HepG2 (cell line): ENCODE measurements at regions not wholly inside any gene's neighbourhood (a gene's known extent, or its start where the extent isn't known, plus 50 kb on each side); places are given as distances from the start of the nearest gene placed in this dataset.

Experiments
- ATAC-seq: fragments of 200-7000 bp; cut with Tn5 transposase; 3 replicates; pipeline ENCODE4 v1.9.1; 2020; ENCODE audit warnings: mild to moderate bottlenecking, moderate library complexity
- BruUV-seq: library from RNA; stranded (reverse); fragments of 400-500 nt; replicated peaks from 2 replicates; lab custom pipeline; 2021; lab: Mats Ljungman, UMichigan
- CTCF ChIA-PET: fragments of 300-600 bp; formaldehyde crosslinking; extraction: SDS; loops from one replicate; lab custom pipeline; 2021; ENCODE audit warnings: low total read pairs, inconsistent platforms, low intra/inter-chr PET ratio; lab: Yijun Ruan, JAX
- POLR2A ChIA-PET: fragments of 350-600 bp; sonication (Branson Sonifier 250); formaldehyde crosslinking; loops from one replicate; lab custom pipeline; 2020; ENCODE audit warnings: antibody characterized with exemption, inconsistent platforms; lab: Yijun Ruan, JAX
- DNase-seq: peaks from one replicate; pipeline ENCODE4 v3.0.0-alpha.2; 2015; ENCODE audit warnings: low spot score
- FAIRE-seq: peaks from 3 replicates; lab custom pipeline; 2011; peaks lifted over from hg19 to GRCh38; lab: Jason Lieb, UNC
- H2AFZ ChIP-seq: one replicate; pipeline ENCODE4 v1.6.1; 2011; ENCODE audit warnings: low read length, inconsistent platforms
- H3K27ac ChIP-seq: fragments of 300-600 bp; 3 replicates; pipeline ENCODE4 v1.8.0; 2011; ENCODE audit warnings: mixed run types, mild to moderate bottlenecking, mixed read lengths, low read length, inconsistent platforms; ENCODE audit not compliant: insufficient read depth; ENCODE audit errors: extremely low read length
- H3K27me3 ChIP-seq, 2 experiments: fragments of 200-600 bp in 1 of 2; 2 replicates in 1 of 2; 3 replicates in 1 of 2; pipeline versions ENCODE4 v1.6.0 to v1.8.0; 2011; ENCODE audit warnings: low read length in 2 of 2, mild to moderate bottlenecking in 2 of 2, moderate library complexity in 2 of 2, inconsistent platforms in 1 of 2; ENCODE audit not compliant: insufficient read depth in 2 of 2, control insufficient read depth in 1 of 2
- H3K36me3 ChIP-seq, 2 experiments: fragments of 200-600 bp in 1 of 2; replicated peaks in 1 of 2; 2 replicates in 1 of 2; 3 replicates in 1 of 2; pipeline versions ENCODE4 v1.5.1 to v1.8.0; 2011; ENCODE audit warnings: low read length in 2 of 2, inconsistent platforms in 1 of 2; ENCODE audit not compliant: insufficient read depth in 2 of 2, control insufficient read depth in 1 of 2
- H3K4me1 ChIP-seq: 2 replicates; pipeline ENCODE4 v1.5.1; 2012; ENCODE audit warnings: low read length, inconsistent platforms; ENCODE audit not compliant: insufficient read depth
- H3K4me2 ChIP-seq: 2 replicates; pipeline ENCODE4 v1.6.0; 2011; ENCODE audit warnings: low read depth, low read length, inconsistent platforms
- H3K4me3 ChIP-seq, 3 experiments: fragments of 200-600 bp in 1 of 3; sonication (generic), shearing (Covaris generic) in 1 of 3; replicated peaks in 1 of 3; 2 replicates each; pipeline ENCODE4 v1.5.1; 2011 to 2016; ENCODE audit warnings: low read length in 3 of 3, inconsistent platforms in 2 of 3, low read depth in 2 of 3, mild to moderate bottlenecking in 2 of 3, control low read depth in 1 of 3, mixed read lengths in 1 of 3; ENCODE audit not compliant: insufficient read depth in 1 of 3
- H3K79me2 ChIP-seq: one replicate; pipeline ENCODE4 v1.6.1; 2011; ENCODE audit warnings: low read length, inconsistent platforms; ENCODE audit not compliant: insufficient read depth
- H3K9ac ChIP-seq: 2 replicates; pipeline ENCODE4 v1.6.0; 2011; ENCODE audit warnings: mild to moderate bottlenecking, low read depth, low read length, inconsistent platforms; ENCODE audit not compliant: insufficient read depth
- H3K9me3 ChIP-seq: 2 replicates; pipeline ENCODE4 v1.5.1; 2012; ENCODE audit warnings: mild to moderate bottlenecking, low read length
- H4K20me1 ChIP-seq: 2 replicates; pipeline ENCODE4 v1.6.0; 2011; ENCODE audit warnings: inconsistent platforms, mild to moderate bottlenecking, low read length, moderate library complexity; ENCODE audit not compliant: insufficient read depth
- ESRRA ChIP-seq: sonication (generic); formaldehyde crosslinking; IDR thresholded peaks from 2 replicates; pipeline ENCODE4 v1.5.1; 2020; ENCODE audit warnings: mild to moderate bottlenecking, low read depth, missing genetic modification reagents
- FIP1L1 ChIP-seq: fragments of 200-400 bp; formaldehyde crosslinking; IDR thresholded peaks from 2 replicates; pipeline ENCODE4 v1.6.1; 2018; ENCODE audit warnings: low read depth, mild to moderate bottlenecking, low read length, moderate library complexity, borderline replicate concordance; ENCODE audit not compliant: insufficient read depth
- MTF1 ChIP-seq: sonication (generic); formaldehyde crosslinking; IDR thresholded peaks from 2 replicates; pipeline ENCODE4 v1.5.0; 2020; ENCODE audit warnings: missing genetic modification reagents
- MXD4 ChIP-seq: IDR thresholded peaks from 2 replicates; pipeline ENCODE4 v1.6.1; 2016; ENCODE audit warnings: mild to moderate bottlenecking, missing biosample characterization, missing genetic modification reagents
- NCOR1 ChIP-seq: fragments of 200-600 bp; sonication (generic); IDR thresholded peaks from 2 replicates; pipeline ENCODE4 v1.7.0; 2017; ENCODE audit warnings: antibody characterized with exemption, low read length, borderline replicate concordance
- PHB2 ChIP-seq: fragments of 450-650 bp; IDR thresholded peaks from 2 replicates; pipeline ENCODE4 v1.6.1; 2018; ENCODE audit not compliant: partially characterized antibody
- REL ChIP-seq: sonication (generic); formaldehyde crosslinking; conservative IDR thresholded peaks from 2 replicates; pipeline ENCODE4 v1.8.0; 2022; ENCODE audit warnings: mild to moderate bottlenecking, missing genetic modification reagents, moderate library complexity
- RFX3 ChIP-seq: IDR thresholded peaks from 2 replicates; pipeline ENCODE4 v1.6.1; 2016; ENCODE audit warnings: missing biosample characterization, missing genetic modification reagents
- RFXANK ChIP-seq: IDR thresholded peaks from 2 replicates; pipeline ENCODE4 v1.6.1; 2016
- SMAD3 ChIP-seq: sonication (generic); formaldehyde crosslinking; IDR thresholded peaks from 2 replicates; pipeline ENCODE4 v1.4.0; 2020; ENCODE audit warnings: missing genetic modification reagents
- SP4 ChIP-seq: sonication (generic); formaldehyde crosslinking; IDR thresholded peaks from 2 replicates; pipeline ENCODE4 v1.8.1; 2023; ENCODE audit warnings: mild to moderate bottlenecking, missing genetic modification reagents
- ZMAT5 ChIP-seq: sonication (generic); formaldehyde crosslinking; IDR thresholded peaks from 2 replicates; pipeline ENCODE4 v1.5.0; 2020; ENCODE audit warnings: mild to moderate bottlenecking, low read depth, missing genetic modification reagents, borderline replicate concordance
- ZMYM4 ChIP-seq: sonication (generic); formaldehyde crosslinking; IDR thresholded peaks from 2 replicates; pipeline ENCODE4 v1.8.1; 2023; ENCODE audit warnings: mild to moderate bottlenecking, missing genetic modification reagents
- ZNF276 ChIP-seq: sonication (generic); formaldehyde crosslinking; IDR thresholded peaks from 2 replicates; pipeline ENCODE4 v1.4.0; 2020; ENCODE audit warnings: mild to moderate bottlenecking, low read depth, missing genetic modification reagents
- ZNF557 ChIP-seq: sonication (generic); formaldehyde crosslinking; IDR thresholded peaks from 2 replicates; pipeline ENCODE4 v1.4.0; 2020; ENCODE audit warnings: missing genetic modification reagents
- ZNF878 ChIP-seq: sonication (generic); formaldehyde crosslinking; IDR thresholded peaks from 2 replicates; pipeline ENCODE4 v1.8.1; 2023; ENCODE audit warnings: mild to moderate bottlenecking, missing genetic modification reagents, moderate library complexity
- WGBS: methylation state at CpG from one replicate; pipeline ENCODE4 v1.1.6; 2017; ENCODE audit warnings: low lambda C conversion rate; 5-methylcytosine and 5-hydroxymethylcytosine counted together
- in situ Hi-C: cut with HindIII; loops from 2 replicates; pipeline ENCODE4 v1.10.0; 2017; ENCODE audit warnings: low pct_unique_long_range_greater_than_20kb; ENCODE audit not compliant: extremely low pct_ligation_motif_present
- intact Hi-C: fragments of 100-400 bp; cut with micrococcal nuclease; formaldehyde crosslinking; loops from one replicate; pipeline ENCODE4 v1.10.0; 2022; ENCODE audit not compliant: unreplicated experiment
- TF ChIP-seq, protein P1 (sequence below): sonication (generic); formaldehyde crosslinking; IDR thresholded peaks from 2 replicates; pipeline ENCODE4 v1.5.1; 2020; ENCODE audit warnings: missing genetic modification reagents, mild to moderate bottlenecking, borderline replicate concordance
- TF ChIP-seq, protein P2 (sequence below): sonication (generic); formaldehyde crosslinking; IDR thresholded peaks from 2 replicates; pipeline ENCODE4 v1.9.0; 2021; ENCODE audit warnings: missing genetic modification reagents, borderline replicate concordance
- TF ChIP-seq, protein P3 (sequence below): IDR thresholded peaks from 2 replicates; pipeline ENCODE4 v1.6.1; 2016; ENCODE audit warnings: low read depth, borderline replicate concordance

DNA sequence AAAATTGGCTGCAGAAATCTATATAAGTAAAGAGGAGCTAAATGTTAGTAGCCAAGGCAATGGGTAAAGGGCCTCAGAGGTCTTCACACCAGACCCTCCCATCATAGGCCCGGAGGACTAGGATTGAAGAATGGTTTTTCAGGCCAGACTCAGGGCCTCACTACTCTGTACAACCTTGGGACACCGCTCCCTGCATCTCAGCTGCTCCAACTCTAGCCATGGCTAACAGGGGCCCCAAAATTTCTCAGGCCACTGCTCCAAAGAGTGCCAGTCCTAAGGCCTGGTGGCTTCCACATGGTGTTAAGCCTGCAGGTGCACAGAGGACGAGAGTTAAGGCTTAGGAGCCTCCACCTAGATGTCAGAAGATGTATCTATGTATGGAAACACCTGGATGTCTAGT is 155.5 kb upstream of the MGAT4C start:
- in situ Hi-C loops, result no loop called here
- H3K36me3 ChIP-seq, result no peaks in the 10 kb centered on the region
- peaks cover 48% of the 10 kb centered on the region for H3K9me3 ChIP-seq
- H3K4me1 ChIP-seq, result no peaks in the 10 kb centered on the region
- intact Hi-C loops, result no loop called here
- TF ChIP-seq, protein P1, sequence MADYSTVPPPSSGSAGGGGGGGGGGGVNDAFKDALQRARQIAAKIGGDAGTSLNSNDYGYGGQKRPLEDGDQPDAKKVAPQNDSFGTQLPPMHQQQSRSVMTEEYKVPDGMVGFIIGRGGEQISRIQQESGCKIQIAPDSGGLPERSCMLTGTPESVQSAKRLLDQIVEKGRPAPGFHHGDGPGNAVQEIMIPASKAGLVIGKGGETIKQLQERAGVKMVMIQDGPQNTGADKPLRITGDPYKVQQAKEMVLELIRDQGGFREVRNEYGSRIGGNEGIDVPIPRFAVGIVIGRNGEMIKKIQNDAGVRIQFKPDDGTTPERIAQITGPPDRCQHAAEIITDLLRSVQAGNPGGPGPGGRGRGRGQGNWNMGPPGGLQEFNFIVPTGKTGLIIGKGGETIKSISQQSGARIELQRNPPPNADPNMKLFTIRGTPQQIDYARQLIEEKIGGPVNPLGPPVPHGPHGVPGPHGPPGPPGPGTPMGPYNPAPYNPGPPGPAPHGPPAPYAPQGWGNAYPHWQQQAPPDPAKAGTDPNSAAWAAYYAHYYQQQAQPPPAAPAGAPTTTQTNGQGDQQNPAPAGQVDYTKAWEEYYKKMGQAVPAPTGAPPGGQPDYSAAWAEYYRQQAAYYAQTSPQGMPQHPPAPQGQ (CRISPR knock-in tag), result no peak
- TF ChIP-seq SP4, result no peak
- TF ChIP-seq RFXANK (CRISPR knock-in tag), result no peak
- TF ChIP-seq FIP1L1, result no peak
- no peak for TF ChIP-seq PHB2
- TF ChIP-seq REL (CRISPR knock-in tag), result no peak
- no peak for TF ChIP-seq SMAD3 (CRISPR knock-in tag)
- TF ChIP-seq NCOR1, result no peak
- TF ChIP-seq RFX3 (CRISPR knock-in tag), result no peak
- no peak for TF ChIP-seq ESRRA (CRISPR knock-in tag)
- TF ChIP-seq, protein P2, sequence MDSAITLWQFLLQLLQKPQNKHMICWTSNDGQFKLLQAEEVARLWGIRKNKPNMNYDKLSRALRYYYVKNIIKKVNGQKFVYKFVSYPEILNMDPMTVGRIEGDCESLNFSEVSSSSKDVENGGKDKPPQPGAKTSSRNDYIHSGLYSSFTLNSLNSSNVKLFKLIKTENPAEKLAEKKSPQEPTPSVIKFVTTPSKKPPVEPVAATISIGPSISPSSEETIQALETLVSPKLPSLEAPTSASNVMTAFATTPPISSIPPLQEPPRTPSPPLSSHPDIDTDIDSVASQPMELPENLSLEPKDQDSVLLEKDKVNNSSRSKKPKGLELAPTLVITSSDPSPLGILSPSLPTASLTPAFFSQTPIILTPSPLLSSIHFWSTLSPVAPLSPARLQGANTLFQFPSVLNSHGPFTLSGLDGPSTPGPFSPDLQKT (CRISPR knock-in tag), result no peak
- TF ChIP-seq, protein P3, sequence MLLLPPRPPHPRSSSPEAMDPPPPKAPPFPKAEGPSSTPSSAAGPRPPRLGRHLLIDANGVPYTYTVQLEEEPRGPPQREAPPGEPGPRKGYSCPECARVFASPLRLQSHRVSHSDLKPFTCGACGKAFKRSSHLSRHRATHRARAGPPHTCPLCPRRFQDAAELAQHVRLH (CRISPR knock-in tag), result no peak
- no peak for TF ChIP-seq ZMAT5 (CRISPR knock-in tag)
- TF ChIP-seq ZNF557 (CRISPR knock-in tag), result no peak
- no peak for TF ChIP-seq MXD4 (CRISPR knock-in tag)
- TF ChIP-seq MTF1 (CRISPR knock-in tag), result no peak
- no peak for TF ChIP-seq ZNF878 (CRISPR knock-in tag)
- no peak for TF ChIP-seq ZNF276
- TF ChIP-seq ZMYM4 (CRISPR knock-in tag), result no peak
- no peaks in the 10 kb centered on the region for H3K27me3 ChIP-seq
- POLR2A ChIA-PET, result no interaction called here
- no peaks in the 10 kb centered on the region for H4K20me1 ChIP-seq
- FAIRE-seq (no peak), ATAC-seq (no peak), DNase-seq (no peak)
- H3K4me3 ChIP-seq, result no peak overlapping the region
- WGBS, result 5% methylated on average over 3 of the region's 3 CpGs
- H3K79me2 ChIP-seq, result no peaks in the 10 kb centered on the region
- CTCF ChIA-PET, result no interaction called here
- BruUV-seq, result no TSS peak
- no peak overlapping the region for H2AFZ ChIP-seq
- no peak overlapping the region for H3K9ac ChIP-seq
- no peak overlapping the region for H3K27ac ChIP-seq
- H3K4me2 ChIP-seq, result no peak overlapping the region
